ENCODE measurements at regions not wholly inside any gene's neighbourhood (a gene's known extent, or its start where the extent isn't known, plus 50 kb on each side); places are given as distances from the start of the nearest gene placed in this dataset.

DNA sequence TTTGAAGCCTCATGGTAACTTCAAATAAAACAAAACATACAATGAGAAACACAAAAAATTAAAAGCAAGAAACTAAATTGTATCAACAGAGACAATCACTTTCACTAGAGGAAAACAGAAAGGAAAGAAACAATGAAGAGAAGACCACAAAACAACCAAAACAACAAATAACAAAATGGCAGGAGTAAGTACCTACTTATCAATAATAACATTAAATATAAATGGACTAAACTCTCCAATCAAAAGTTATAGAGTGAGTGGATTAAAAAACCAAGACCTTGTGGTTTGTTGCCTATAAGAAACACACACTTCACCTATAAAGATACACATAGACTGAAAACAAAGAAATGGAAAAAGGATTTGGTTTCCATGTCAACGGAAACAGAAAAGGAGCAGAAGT lies 830.1 kb upstream of the TMEFF2 start:
- no peak for DNase-seq (ENCODE audit: low spot score)
- no peak overlapping the region for H3K27ac ChIP-seq
- H3K4me1 ChIP-seq (ENCODE audit: control insufficient read depth in 1 of 2, low read depth in 2 of 2) = no peaks in the 10 kb centered on the region
- no peak for ATAC-seq (ENCODE audit: insufficient number of reproducible peaks, low FRiP score, low read depth)
- TF ChIP-seq, protein P1, sequence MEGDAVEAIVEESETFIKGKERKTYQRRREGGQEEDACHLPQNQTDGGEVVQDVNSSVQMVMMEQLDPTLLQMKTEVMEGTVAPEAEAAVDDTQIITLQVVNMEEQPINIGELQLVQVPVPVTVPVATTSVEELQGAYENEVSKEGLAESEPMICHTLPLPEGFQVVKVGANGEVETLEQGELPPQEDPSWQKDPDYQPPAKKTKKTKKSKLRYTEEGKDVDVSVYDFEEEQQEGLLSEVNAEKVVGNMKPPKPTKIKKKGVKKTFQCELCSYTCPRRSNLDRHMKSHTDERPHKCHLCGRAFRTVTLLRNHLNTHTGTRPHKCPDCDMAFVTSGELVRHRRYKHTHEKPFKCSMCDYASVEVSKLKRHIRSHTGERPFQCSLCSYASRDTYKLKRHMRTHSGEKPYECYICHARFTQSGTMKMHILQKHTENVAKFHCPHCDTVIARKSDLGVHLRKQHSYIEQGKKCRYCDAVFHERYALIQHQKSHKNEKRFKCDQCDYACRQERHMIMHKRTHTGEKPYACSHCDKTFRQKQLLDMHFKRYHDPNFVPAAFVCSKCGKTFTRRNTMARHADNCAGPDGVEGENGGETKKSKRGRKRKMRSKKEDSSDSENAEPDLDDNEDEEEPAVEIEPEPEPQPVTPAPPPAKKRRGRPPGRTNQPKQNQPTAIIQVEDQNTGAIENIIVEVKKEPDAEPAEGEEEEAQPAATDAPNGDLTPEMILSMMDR (IDR thresholded peaks at IDR 0.05) = no peak
- no peaks in the 10 kb centered on the region for H3K36me3 ChIP-seq
- H3K9me3 ChIP-seq = no peaks in the 10 kb centered on the region
- no peak overlapping the region for H3K4me3 ChIP-seq
- no peaks in the 10 kb centered on the region for H3K27me3 ChIP-seq (replicated peaks; ENCODE audit: insufficient read depth)

DNA sequence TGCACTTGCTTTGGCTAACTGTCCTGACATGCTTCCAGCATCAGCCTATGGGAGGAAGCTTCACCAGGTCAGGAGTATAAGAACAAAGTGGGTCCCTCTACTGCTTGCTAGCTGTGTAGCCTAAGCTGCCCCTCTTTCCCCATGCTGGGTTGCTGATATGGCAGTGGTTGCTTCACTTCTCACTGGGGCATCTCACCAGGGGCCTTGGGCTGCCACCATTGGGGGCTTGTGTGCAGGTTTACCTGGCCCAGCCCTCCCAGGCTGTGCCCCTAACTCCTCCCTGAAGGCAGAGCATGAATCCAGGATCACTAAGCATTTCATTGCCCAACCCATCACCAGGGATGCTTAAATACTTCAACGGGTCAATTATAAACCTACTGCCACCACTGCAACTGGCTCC lies 817.1 kb upstream of the TMEFF2 start:
- Histone ChIP-seq H3K27ac (no peak overlapping the region), H3K4me3 (no peak overlapping the region), H3K36me3 (no peaks in the 10 kb centered on the region), H3K9me3 (no peaks in the 10 kb centered on the region), H3K4me1 (ENCODE audit: control insufficient read depth in 1 of 2, low read depth in 2 of 2) (no peaks in the 10 kb centered on the region), H3K27me3 (replicated peaks; ENCODE audit: insufficient read depth) (no peaks in the 10 kb centered on the region)
- TF ChIP-seq, protein P1 (IDR thresholded peaks at IDR 0.05) = no peak
- DNase-seq (ENCODE audit: low spot score) = no peak
- ATAC-seq (ENCODE audit: insufficient number of reproducible peaks, low FRiP score, low read depth) = no peak

DNA sequence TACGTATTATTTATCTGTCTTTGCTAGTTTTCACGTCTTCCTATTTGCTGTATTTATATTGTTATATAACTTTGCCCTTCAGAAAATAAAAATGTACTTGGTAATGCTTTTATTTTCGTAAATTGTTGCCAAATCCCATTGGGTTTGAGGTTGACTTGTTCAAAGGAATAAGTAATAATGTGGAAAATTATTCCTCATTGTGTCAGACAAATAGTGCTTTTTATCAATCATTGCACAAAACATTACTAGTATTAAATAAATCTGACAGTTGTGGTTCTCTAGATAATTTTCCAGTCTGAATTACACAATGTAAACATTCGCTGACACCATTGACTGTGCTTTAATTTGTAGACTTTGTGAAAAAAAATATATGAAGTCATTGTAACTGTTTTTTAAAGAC lies 798.3 kb upstream of the TMEFF2 start:
- H3K36me3 ChIP-seq = no peaks in the 10 kb centered on the region
- no peak overlapping the region for H3K4me3 ChIP-seq
- TF ChIP-seq, protein P1 (IDR thresholded peaks at IDR 0.05) = no peak
- H3K9me3 ChIP-seq = no peaks in the 10 kb centered on the region
- no peak for ATAC-seq (ENCODE audit: insufficient number of reproducible peaks, low FRiP score, low read depth)
- no peak for DNase-seq (ENCODE audit: low spot score)
- H3K27me3 ChIP-seq (replicated peaks; ENCODE audit: insufficient read depth) = no peaks in the 10 kb centered on the region
- H3K4me1 ChIP-seq (ENCODE audit: control insufficient read depth in 1 of 2, low read depth in 2 of 2) = no peaks in the 10 kb centered on the region
- H3K27ac ChIP-seq = no peak overlapping the region

DNA sequence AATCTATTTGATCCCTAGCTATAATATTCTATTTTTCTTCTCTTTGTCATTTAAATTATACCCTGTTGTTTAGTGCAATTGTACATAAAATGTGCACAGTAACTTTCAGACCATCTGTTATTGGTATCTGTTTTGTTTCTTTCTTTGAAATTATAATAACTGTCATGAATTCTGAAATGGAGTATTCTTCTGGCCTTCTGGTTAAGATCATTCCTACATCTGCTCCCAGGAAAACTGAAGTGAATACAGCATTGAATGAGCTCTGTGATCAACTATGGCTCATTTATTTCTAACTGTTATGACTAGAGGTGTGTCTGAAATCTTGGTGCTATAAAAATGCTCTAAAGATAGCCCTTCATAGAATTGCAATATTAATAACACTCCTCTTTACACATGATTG lies 788.4 kb upstream of the TMEFF2 start:
- no peaks in the 10 kb centered on the region for H3K36me3 ChIP-seq
- TF ChIP-seq, protein P1 (IDR thresholded peaks at IDR 0.05) = no peak
- no peak for DNase-seq (ENCODE audit: low spot score)
- H3K4me3 ChIP-seq = no peak overlapping the region
- H3K27me3 ChIP-seq (replicated peaks; ENCODE audit: insufficient read depth) = no peaks in the 10 kb centered on the region
- H3K4me1 ChIP-seq (ENCODE audit: control insufficient read depth in 1 of 2, low read depth in 2 of 2) = no peaks in the 10 kb centered on the region
- H3K9me3 ChIP-seq = no peaks in the 10 kb centered on the region
- ATAC-seq (ENCODE audit: insufficient number of reproducible peaks, low FRiP score, low read depth) = no peak
- H3K27ac ChIP-seq = no peak overlapping the region

DNA sequence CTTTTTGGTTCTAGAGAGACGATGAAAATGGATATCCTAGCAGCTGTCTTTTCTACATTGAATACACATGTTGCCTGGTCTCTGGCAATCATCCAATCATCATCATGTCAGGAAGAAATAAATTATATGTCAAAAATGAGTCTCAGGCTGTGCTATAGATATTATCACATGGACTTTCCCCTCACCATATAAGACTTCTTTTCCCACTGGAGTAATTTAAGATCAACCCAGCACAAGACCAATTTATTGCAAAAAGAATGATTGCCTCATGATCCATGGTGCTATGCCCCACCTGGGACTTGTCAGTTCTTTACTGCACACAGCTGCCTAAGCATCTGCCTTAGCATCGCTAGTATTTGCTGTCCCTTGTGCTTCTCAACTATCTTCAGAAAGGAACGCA lies 783.7 kb upstream of the TMEFF2 start:
- DNase-seq (ENCODE audit: low spot score) (no peak), ATAC-seq (ENCODE audit: insufficient number of reproducible peaks, low FRiP score, low read depth) (no peak)
- no peaks in the 10 kb centered on the region for H3K4me1 ChIP-seq (ENCODE audit: control insufficient read depth in 1 of 2, low read depth in 2 of 2)
- H3K36me3 ChIP-seq = no peaks in the 10 kb centered on the region
- no peak overlapping the region for H3K4me3 ChIP-seq
- TF ChIP-seq, protein P1 (IDR thresholded peaks at IDR 0.05) = no peak
- no peaks in the 10 kb centered on the region for H3K9me3 ChIP-seq
- H3K27ac ChIP-seq = no peak overlapping the region
- H3K27me3 ChIP-seq (replicated peaks; ENCODE audit: insufficient read depth) = no peaks in the 10 kb centered on the region

Data from thoracic aorta (tissue), 2 donors.